ENCODE measurements at regions not wholly inside any gene's neighbourhood (a gene's known extent, or its start where the extent isn't known, plus 50 kb on each side); places are given as distances from the start of the nearest gene placed in this dataset.
"Not testable (repeated sequence)": the region's sequence is repeated elsewhere in the genome, so short reads cannot be mapped to it uniquely, and the experiment has no call there.

GRCh38 chr1:232317350-232317749 lies 312.6 kb downstream of the SIPA1L2 start:
- Histone ChIP-seq H3K27me3 (no peaks in the 10 kb centered on the region), H3K4me1 (peaks cover 14% of the 10 kb centered on the region), H3K4me3 (ENCODE audit: low read depth, low read length) (no peak overlapping the region), H3K36me3 (no peaks in the 10 kb centered on the region), H3K9me3 (no peaks in the 10 kb centered on the region)
- no peak for TF ChIP-seq CTCF (IDR thresholded peaks at IDR 0.05; ENCODE audit: low read depth, low read length)
- DNase-seq = no peak

- no peak for TF ChIP-seq CTCF (IDR thresholded peaks at IDR 0.05; ENCODE audit: low read depth, low read length)
- peaks cover 14% of the 10 kb centered on the region for H3K4me1 ChIP-seq
- no peaks in the 10 kb centered on the region for H3K9me3 ChIP-seq
- no peak overlapping the region for H3K4me3 ChIP-seq (ENCODE audit: low read depth, low read length)
- H3K27me3 ChIP-seq = no peaks in the 10 kb centered on the region
- H3K36me3 ChIP-seq = no peaks in the 10 kb centered on the region
- DNase-seq = no peak
Observed at GRCh38 chr1:232316864-232317263, 313.1 kb downstream of the SIPA1L2 start.

DNA sequence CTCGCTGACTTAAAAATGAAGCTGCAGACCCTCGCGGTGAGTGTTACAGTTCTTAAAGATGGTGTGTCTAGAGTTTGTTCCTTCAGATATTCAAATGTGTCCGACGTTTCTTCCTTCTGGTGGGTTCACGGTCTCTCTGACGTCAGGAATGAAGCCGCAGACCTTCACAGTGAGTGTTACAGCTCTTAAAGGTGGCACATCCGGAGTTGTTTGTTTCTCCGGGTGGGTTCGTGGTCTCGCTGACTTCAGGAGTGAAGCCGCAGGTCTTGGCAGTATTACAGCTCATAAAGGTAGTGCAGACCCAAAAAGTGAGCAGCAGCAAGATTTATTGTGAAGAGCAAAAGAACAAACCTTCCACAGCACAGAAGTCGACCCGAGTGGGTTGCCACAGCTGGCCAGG lies 316.1 kb downstream of the SIPA1L2 start:
- H3K4me1 ChIP-seq; H3K4me3 ChIP-seq (ENCODE audit: low read depth, low read length); H3K27me3 ChIP-seq; H3K9me3 ChIP-seq; DNase-seq; H3K36me3 ChIP-seq: not testable (repeated sequence)

DNA sequence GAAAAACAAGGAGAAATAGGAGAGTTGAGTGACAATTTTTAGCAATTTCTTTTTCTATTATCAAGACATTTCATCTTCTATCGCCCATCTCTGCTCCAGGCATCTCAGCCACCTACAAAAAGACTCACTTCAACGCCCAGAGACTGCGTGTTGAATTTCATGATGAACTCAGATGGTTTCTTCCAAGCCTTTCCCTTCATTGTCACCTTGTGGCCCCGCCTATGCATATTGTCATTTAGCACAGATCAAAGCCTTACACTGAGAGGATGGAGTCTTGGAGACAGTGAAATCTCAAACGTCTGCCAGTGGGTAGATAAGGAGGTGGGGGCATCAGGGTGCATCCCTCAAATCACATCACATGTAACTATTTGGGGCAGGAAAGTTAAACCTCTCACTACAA lies 319.4 kb downstream of the SIPA1L2 start:
- Histone ChIP-seq H3K4me1 (no peaks in the 10 kb centered on the region), H3K27me3 (no peaks in the 10 kb centered on the region), H3K36me3 (no peaks in the 10 kb centered on the region), H3K9me3 (no peaks in the 10 kb centered on the region), H3K4me3 (ENCODE audit: low read depth, low read length) (no peak overlapping the region)
- TF ChIP-seq CTCF (IDR thresholded peaks at IDR 0.05; ENCODE audit: low read depth, low read length) = no peak
- no peak for DNase-seq

DNA sequence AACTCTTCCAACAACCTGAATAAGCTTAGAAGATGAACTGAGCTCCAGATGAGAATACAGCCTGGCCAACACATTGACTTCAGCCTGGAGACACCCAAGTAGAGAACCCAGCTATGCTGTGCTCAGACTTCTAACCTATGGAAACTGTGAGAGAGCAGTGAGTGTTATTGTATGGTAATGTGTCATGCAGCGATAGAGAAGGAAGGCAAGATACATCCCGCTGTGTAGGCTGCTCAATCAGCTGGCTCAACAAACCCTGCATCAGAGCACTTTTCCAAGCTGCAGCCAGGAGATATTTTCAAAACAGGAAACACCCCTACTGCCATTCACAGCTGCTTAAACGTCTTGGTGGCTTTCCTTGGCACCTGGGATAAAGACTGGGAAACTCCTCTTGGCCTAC lies 321.3 kb downstream of the SIPA1L2 start:
- no peak for TF ChIP-seq CTCF (IDR thresholded peaks at IDR 0.05; ENCODE audit: low read depth, low read length)

GRCh38 chr1:232307296-232308017 lies 322.5 kb downstream of the SIPA1L2 start:
- no peak for TF ChIP-seq CTCF (IDR thresholded peaks at IDR 0.05; ENCODE audit: low read depth, low read length)
- no peaks in the 10 kb centered on the region for H3K9me3 ChIP-seq
- no peak overlapping the region for H3K4me3 ChIP-seq (ENCODE audit: low read depth, low read length)
- H3K36me3 ChIP-seq = no peaks in the 10 kb centered on the region
- peaks cover 2% of the 10 kb centered on the region; the same call in 1 of the 2 replicates for H3K4me1 ChIP-seq
- no peak for DNase-seq
- H3K27me3 ChIP-seq = no peaks in the 10 kb centered on the region

More for the DNA sequence above, 321.3 kb downstream of the SIPA1L2 start:
- Histone ChIP-seq H3K4me3 (ENCODE audit: low read depth, low read length) (no peak overlapping the region), H3K9me3 (no peaks in the 10 kb centered on the region), H3K36me3 (no peaks in the 10 kb centered on the region), H3K4me1 (no peaks in the 10 kb centered on the region), H3K27me3 (no peaks in the 10 kb centered on the region)
- DNase-seq = no peak
